DND-41 (cell line): ENCODE measurements at regions not wholly inside any gene's neighbourhood (a gene's known extent, or its start where the extent isn't known, plus 50 kb on each side); places are given as distances from the start of the nearest gene placed in this dataset.

Source experiments
- ATAC-seq: fragments of 200-7000 bp; cut with Tn5 transposase; 3 replicates; pipeline ENCODE4 v1.9.1; 2021; ENCODE audit warnings: low read depth; ENCODE audit not compliant: insufficient read depth
- DNase-seq: peaks from one replicate; pipeline ENCODE4 v3.0.0-alpha.2; 2020
- H2AFZ ChIP-seq: 2 replicates; pipeline ENCODE4 v1.6.0; 2012; ENCODE audit warnings: low read depth, low read length
- H3K27ac ChIP-seq: 2 replicates; pipeline ENCODE4 v1.5.1; 2012; ENCODE audit warnings: low read length, inconsistent platforms
- H3K27me3 ChIP-seq: fragments of 200-600 bp; sonication (generic); 2 replicates; pipeline ENCODE4 v1.6.0; 2012; ENCODE audit warnings: low read length, mild to moderate bottlenecking, inconsistent platforms; ENCODE audit not compliant: insufficient read depth, poor library complexity
- H3K36me3 ChIP-seq: 2 replicates; pipeline ENCODE4 v1.5.1; 2012; ENCODE audit warnings: low read length, inconsistent platforms; ENCODE audit not compliant: insufficient read depth
- H3K4me1 ChIP-seq: 2 replicates; pipeline ENCODE4 v1.5.1; 2012; ENCODE audit warnings: mild to moderate bottlenecking, low read length; ENCODE audit not compliant: insufficient read depth
- H3K4me2 ChIP-seq: 2 replicates; pipeline ENCODE4 v1.6.0; 2012; ENCODE audit warnings: mild to moderate bottlenecking, moderate library complexity, low read length, inconsistent platforms; ENCODE audit not compliant: insufficient read depth
- H3K4me3 ChIP-seq, 2 experiments: fragments of 200-600 bp in 1 of 2; shearing (Covaris generic) in 1 of 2; 2 replicates each; pipeline ENCODE4 v1.5.1; 2012 to 2016; ENCODE audit warnings: inconsistent platforms in 2 of 2, low read length in 2 of 2, mild to moderate bottlenecking in 2 of 2, low read depth in 1 of 2, moderate library complexity in 1 of 2
- H3K79me2 ChIP-seq: 2 replicates; pipeline ENCODE4 v1.6.0; 2012; ENCODE audit warnings: low read length, inconsistent platforms; ENCODE audit not compliant: insufficient read depth
- H3K9ac ChIP-seq: 2 replicates; pipeline ENCODE4 v1.6.0; 2012; ENCODE audit warnings: low read depth, mild to moderate bottlenecking, inconsistent platforms, low read length, moderate library complexity
- H3K9me3 ChIP-seq: 2 replicates; pipeline ENCODE4 v1.5.1; 2012; ENCODE audit warnings: low read length, moderate library complexity, mild to moderate bottlenecking, inconsistent platforms; ENCODE audit not compliant: insufficient read depth, severe bottlenecking
- H4K20me1 ChIP-seq: 2 replicates; pipeline ENCODE4 v1.6.0; 2012; ENCODE audit warnings: low read length; ENCODE audit not compliant: insufficient read depth
- EZH2 ChIP-seq: IDR thresholded peaks from 3 replicates; pipeline ENCODE4 v1.6.1; 2012; ENCODE audit warnings: borderline replicate concordance, low read depth, mild to moderate bottlenecking, moderate library complexity, low read length, inconsistent platforms; ENCODE audit not compliant: severe bottlenecking
- TF ChIP-seq, protein P1 (sequence below): IDR thresholded peaks from 2 replicates; pipeline ENCODE4 v1.5.1; 2012; ENCODE audit warnings: borderline replicate concordance, low read length, moderate library complexity, mild to moderate bottlenecking; ENCODE audit not compliant: poor library complexity, severe bottlenecking; ENCODE audit errors: extremely low read depth

DNA sequence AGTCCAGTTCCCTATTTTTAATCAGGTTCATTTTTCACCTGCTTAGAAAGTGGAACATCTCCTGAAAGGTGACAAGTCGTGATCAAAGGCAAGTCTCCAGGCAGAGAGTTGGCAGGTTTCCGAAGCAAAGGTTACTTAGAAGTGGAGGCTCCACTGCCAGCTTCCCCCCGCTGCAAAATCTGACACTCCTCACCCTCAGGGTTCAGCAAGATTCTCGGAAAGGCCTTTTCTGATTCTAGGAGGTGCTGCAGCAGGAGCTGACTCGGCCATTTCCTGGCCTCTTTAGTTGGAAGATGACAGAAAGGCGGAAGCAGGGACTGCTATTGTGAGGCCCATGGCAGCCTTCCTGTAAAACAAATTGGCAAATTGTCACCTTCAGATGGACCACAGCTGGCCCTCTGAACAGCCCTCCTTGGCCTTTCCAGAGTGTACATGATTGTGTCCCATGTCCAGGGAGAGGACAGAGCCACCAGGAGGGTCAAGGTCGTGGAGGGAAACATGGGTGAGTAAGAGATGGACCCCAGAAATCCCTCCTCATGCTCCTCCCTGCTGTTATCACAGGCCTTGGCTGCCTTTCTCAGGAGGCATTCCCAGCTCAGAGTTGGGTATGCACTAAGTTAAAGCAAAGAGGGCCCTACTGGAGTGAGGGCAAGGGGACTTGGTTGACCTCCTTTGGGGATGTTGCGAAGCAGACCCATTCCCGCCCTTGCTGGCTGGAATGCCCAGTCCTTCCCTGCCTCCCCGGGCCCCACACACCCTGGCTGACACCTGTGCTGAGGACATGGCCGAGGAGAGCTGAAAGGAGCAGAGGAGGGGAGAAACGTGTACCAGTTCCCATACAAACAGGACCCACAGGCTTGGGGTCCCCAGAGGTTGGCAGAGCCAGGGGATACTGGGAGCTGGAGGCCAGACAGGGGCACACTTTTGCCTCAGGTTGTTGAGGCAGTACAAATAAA lies 115.5 kb upstream of the IRF2BP2 start:
- Histone ChIP-seq H3K9me3 (no peaks in the 10 kb centered on the region), H3K9ac (peak overlapping the region; percentile 96), H3K36me3 (no peaks in the 10 kb centered on the region), H3K4me2 (peak overlapping the region; percentile 81), H3K4me3 (peak overlapping the region in 1 of 2 experiments; percentile 56; a peak in 2 of 4 replicates), H3K79me2 (no peaks in the 10 kb centered on the region), H4K20me1 (no peaks in the 10 kb centered on the region), H2AFZ (peak overlapping the region; percentile 65), H3K4me1 (peaks cover 82% of the 10 kb centered on the region), H3K27me3 (no peaks in the 10 kb centered on the region), H3K27ac (peak overlapping the region; percentile 100)
- DNase-seq (peak; percentile 87), ATAC-seq (peak; percentile 59)
- no peak for TF ChIP-seq EZH2
- TF ChIP-seq, protein P1, sequence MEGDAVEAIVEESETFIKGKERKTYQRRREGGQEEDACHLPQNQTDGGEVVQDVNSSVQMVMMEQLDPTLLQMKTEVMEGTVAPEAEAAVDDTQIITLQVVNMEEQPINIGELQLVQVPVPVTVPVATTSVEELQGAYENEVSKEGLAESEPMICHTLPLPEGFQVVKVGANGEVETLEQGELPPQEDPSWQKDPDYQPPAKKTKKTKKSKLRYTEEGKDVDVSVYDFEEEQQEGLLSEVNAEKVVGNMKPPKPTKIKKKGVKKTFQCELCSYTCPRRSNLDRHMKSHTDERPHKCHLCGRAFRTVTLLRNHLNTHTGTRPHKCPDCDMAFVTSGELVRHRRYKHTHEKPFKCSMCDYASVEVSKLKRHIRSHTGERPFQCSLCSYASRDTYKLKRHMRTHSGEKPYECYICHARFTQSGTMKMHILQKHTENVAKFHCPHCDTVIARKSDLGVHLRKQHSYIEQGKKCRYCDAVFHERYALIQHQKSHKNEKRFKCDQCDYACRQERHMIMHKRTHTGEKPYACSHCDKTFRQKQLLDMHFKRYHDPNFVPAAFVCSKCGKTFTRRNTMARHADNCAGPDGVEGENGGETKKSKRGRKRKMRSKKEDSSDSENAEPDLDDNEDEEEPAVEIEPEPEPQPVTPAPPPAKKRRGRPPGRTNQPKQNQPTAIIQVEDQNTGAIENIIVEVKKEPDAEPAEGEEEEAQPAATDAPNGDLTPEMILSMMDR = no peak

DNA sequence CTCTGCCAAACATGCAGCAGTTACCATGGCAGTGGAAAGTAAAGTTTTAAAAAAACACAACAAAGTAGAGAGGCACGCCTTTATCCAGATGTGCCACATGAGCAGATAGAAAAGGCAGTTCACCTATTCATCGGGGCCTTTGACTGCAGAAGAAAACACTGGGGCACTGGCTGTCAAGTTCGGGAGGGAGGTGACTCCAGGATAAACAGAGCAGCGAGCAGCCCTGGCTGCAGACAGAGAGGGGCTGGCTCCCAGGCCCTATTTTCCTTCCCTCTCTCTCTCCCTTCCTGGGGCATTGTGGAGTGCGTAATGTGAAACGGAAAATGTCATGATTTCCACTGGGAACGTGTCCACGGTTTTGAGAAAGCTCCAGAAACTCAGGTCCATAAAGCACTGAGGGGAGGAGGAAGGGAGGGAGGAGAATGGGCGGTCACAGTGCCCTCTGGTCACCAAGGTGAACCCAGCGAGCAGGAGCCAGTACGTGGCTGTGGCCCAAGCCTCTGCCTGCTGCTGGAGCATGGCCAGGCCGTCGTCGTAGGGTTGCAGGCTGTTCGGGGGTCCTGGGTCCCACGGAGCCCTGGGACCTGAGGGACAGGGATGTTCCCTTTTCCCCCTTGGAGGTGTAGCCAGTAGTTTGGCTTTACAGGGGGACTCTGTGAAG lies 114.7 kb upstream of the IRF2BP2 start:
- Histone ChIP-seq H3K9me3 (no peaks in the 10 kb centered on the region), H3K27me3 (no peaks in the 10 kb centered on the region), H3K9ac (peak overlapping the region; percentile 96), H3K4me2 (peak overlapping the region; percentile 81), H4K20me1 (no peaks in the 10 kb centered on the region), H3K36me3 (no peaks in the 10 kb centered on the region), H3K79me2 (no peaks in the 10 kb centered on the region), H3K27ac (peak overlapping the region; percentile 100), H3K4me3 (peak overlapping the region in 1 of 2 experiments; percentile 56; a peak in 3 of 4 replicates), H2AFZ (peak overlapping the region; percentile 65), H3K4me1 (peaks cover 75% of the 10 kb centered on the region)
- peak; percentile 56 for ATAC-seq
- DNase-seq = no peak
- TF ChIP-seq, protein P1 = no peak
- TF ChIP-seq EZH2 = no peak

DNA sequence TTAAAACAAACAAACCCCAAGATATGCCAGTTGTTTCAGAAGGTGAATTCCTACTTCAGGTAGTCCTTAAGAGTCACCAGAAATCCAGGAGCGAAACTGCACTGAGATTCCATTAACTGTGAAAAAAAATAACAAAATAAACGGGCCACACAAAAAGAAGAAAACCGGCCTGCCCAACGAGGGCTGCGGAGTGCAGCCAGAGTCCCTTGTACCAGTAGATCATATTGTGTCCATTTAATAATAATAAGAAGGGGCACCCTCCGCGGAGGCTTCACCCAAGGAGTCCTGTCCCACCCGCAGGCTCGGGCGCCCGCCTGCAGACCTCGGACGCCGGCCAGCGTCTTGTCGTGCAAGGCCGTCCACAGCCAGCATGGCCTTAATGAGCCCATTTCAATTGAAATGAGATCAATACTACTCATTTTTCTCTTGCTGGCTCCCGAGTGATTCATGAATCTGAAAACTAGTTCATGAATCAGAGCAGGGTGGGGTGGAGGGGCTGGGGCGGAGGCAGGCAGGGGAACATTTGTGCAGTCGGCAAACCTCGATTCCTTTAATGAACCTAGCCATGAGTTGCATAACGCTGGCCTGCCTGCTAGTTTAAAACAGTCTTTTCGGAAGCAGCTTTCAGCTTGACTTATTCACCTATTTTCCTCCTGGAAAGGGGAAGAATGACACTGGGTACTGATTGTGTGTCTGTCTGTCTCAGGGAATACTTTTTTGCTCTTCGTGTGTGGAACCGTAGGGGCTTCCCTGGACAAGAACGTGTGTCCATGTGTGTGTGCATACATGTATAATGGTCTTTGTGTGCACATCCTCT lies 113.1 kb upstream of the IRF2BP2 start:
- Histone ChIP-seq H3K36me3 (no peaks in the 10 kb centered on the region), H2AFZ (peak overlapping the region; percentile 55), H3K4me2 (peak overlapping the region; percentile 81), H3K27ac (peak overlapping the region; percentile 100), H3K27me3 (no peaks in the 10 kb centered on the region), H3K4me1 (peaks cover 73% of the 10 kb centered on the region), H3K4me3 (peak overlapping the region in 1 of 2 experiments; percentile 33; a peak in 2 of 4 replicates), H3K79me2 (no peaks in the 10 kb centered on the region), H4K20me1 (no peaks in the 10 kb centered on the region), H3K9me3 (no peaks in the 10 kb centered on the region), H3K9ac (peak overlapping the region; percentile 96)
- ATAC-seq = 0 out of 3 replicates have a peak, but pooled peaks have one; percentile 11
- peak; percentile 65 for DNase-seq
- no peak for TF ChIP-seq EZH2
- TF ChIP-seq, protein P1 = no peak
